SK-N-MC (cell line): ENCODE measurements at regions not wholly inside any gene's neighbourhood (a gene's known extent, or its start where the extent isn't known, plus 50 kb on each side); places are given as distances from the start of the nearest gene placed in this dataset.

Source experiments
- DNase-seq: peaks from one replicate; pipeline ENCODE4 v3.0.0-alpha.2; 2011; ENCODE audit warnings: low read depth, low spot score
- H3K27ac ChIP-seq: fragments of 200-600 bp; sonication (generic); 2 replicates; pipeline ENCODE4 v1.5.1; 2016; ENCODE audit warnings: mixed run types
- H3K36me3 ChIP-seq: fragments of 200-600 bp; sonication (generic); 2 replicates; pipeline ENCODE4 v1.6.1; 2017; ENCODE audit warnings: antibody characterized with exemption, low read length, mixed read lengths; ENCODE audit not compliant: insufficient read depth
- H3K4me3 ChIP-seq: fragments of 200-600 bp; sonication (generic); 2 replicates; pipeline ENCODE4 v1.5.1; 2016
- H3K9ac ChIP-seq: fragments of 200-600 bp; sonication (generic); 2 replicates; pipeline ENCODE4 v1.8.0; 2017; ENCODE audit warnings: mixed run types, mixed read lengths; ENCODE audit not compliant: insufficient read length
- H3K9me3 ChIP-seq: fragments of 200-600 bp; sonication (generic); 2 replicates; pipeline ENCODE4 v1.6.1; 2017; ENCODE audit warnings: low read depth, mild to moderate bottlenecking, antibody characterized with exemption, low read length, moderate library complexity, mixed read lengths
- EZH2 ChIP-seq: fragments of 200-600 bp; sonication (generic); IDR thresholded peaks from one replicate; pipeline ENCODE4 v1.6.1; 2017; ENCODE audit warnings: antibody characterized with exemption
- FOXP2 ChIP-seq: optimal IDR thresholded peaks from 2 replicates; pipeline ENCODE3; 2011; ENCODE audit warnings: mild to moderate bottlenecking, moderate library complexity; ENCODE audit not compliant: insufficient read depth; ENCODE audit errors: extremely low read length, control extremely low read depth
- POLR2AphosphoS5 ChIP-seq: IDR thresholded peaks from 2 replicates; pipeline ENCODE4 v1.6.1; 2012; ENCODE audit warnings: mild to moderate bottlenecking, low read depth, low read length, borderline replicate concordance

DNA sequence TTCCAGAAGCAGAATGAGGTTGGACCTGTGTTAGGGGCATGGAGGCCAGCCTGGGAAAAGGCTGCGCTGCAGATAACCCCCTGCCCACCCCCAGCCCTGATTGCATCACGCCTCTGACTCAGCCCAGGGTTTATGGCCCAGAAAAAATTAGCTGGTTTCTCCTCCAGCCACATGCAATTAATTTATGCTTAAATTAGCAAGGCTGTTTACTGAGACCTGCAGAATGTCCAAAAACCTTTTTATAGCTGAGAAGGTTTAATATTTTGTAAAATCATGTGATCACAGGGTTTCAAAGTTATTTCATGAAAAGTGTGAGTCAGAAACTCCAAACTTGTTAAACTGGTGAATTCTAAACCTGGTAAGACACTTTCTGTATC lies 123.1 kb upstream of the HDAC4 start:
- no peak overlapping the region for H3K9ac ChIP-seq
- no peaks in the 10 kb centered on the region for H3K9me3 ChIP-seq
- no peaks in the 10 kb centered on the region for H3K36me3 ChIP-seq
- H3K27ac ChIP-seq = no peak overlapping the region
- no peak for DNase-seq
- TF ChIP-seq EZH2 (no peak), POLR2AphosphoS5 (no peak), FOXP2 (no peak)
- H3K4me3 ChIP-seq = no peak overlapping the region

DNA sequence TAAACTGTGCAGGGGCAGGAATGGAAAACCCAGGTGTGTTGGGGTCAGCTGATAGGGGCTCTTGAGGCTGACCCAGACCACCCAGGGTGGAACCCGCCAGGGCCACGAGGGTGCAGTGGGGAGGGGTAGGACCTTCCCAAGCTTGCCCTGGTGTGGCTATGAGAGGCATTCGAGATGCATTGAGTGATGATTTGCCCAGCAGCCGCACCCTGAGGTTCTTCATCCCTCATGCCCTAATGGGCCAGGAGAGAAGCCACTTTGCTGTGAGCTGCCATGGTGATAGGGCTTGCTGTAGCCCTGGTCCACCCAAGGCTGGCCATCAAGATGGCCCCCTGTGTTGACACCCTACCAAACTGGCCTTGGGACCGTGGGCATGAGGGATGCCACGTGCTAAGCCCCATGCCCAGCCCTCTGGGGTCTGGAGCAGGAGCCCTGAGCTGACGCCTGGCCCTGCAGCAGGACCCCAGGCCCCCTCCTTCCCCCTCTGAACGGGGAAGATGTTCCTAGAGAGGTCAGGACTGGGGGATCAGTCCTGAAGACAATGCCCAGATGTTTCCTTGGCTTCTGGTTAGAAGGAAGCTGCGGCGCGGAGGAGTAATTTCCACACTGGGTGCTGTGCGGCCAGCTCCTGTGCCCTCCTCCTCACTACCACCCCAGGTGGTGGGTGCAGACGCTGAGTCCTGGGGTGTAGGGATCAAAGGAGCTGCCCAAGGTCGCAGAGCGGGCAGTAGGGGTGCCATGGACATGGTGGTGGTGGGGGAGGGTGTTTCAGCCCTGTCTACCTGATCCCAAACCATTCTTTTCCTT lies 122.5 kb upstream of the HDAC4 start:
- Histone ChIP-seq H3K4me3 (no peak overlapping the region), H3K27ac (no peak overlapping the region), H3K9ac (no peak overlapping the region), H3K9me3 (no peaks in the 10 kb centered on the region), H3K36me3 (no peaks in the 10 kb centered on the region)
- DNase-seq = no peak
- TF ChIP-seq EZH2 (no peak), POLR2AphosphoS5 (no peak), FOXP2 (no peak)

DNA sequence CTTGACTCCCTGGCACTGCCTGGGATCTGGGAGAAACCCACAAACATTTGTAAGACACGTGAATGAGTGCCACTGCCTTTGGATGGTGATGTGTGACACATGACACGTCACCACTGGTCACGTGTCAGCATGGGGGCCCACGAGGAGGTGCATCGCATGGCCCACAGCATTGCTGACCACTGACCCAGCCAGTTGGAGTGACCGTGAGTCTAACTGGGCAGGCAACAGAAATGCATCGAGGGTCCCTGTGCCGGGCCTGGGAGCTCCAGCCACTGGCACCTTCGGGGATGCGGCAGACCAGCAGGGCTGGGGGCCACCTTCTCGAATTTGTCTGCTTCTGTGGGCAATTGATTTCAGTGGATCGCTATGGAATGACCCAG lies 121.9 kb upstream of the HDAC4 start:
- no peak overlapping the region for H3K9ac ChIP-seq
- no peak for TF ChIP-seq FOXP2
- TF ChIP-seq POLR2AphosphoS5 = no peak
- TF ChIP-seq EZH2 = no peak

DNA sequence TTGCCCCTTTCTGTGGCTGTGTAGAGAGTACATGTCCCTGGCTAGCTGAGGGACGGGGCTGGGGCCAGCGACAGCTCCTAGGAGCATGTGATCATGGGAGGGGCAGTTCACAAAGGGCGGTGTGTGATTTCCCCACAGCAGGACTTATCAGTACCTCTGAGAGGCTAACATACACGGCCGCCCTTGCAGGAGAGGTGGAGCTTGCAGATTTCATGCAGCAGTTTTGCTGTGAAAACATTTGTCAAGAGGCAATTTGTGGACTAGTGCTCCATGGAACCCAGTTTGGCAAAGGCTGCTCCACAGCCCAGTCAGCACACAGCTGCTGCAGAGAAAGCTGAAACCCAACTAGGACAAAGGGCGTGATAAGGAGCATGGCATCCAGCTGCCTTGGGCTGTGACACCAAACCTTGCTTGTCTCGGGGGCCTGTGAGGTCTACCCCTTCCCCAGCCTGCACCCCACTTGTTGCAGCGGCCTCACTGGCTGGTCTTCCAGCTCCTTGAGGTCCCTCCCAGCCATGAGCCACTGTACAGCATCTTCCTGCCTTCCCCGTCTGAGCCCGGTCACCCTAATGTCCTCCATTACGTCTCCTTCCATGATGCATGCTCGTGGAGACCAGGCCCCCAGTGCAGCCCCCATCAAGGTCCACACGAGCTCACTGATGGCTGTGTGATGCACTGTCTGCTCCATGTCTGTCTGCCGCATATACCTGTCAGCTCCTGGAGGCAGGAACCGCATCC lies 121.4 kb upstream of the HDAC4 start:
- H3K9ac ChIP-seq = no peak overlapping the region
- H3K4me3 ChIP-seq = no peak overlapping the region
- H3K36me3 ChIP-seq = no peaks in the 10 kb centered on the region
- H3K9me3 ChIP-seq = no peaks in the 10 kb centered on the region
- no peak for TF ChIP-seq FOXP2
- TF ChIP-seq POLR2AphosphoS5 = no peak
- no peak for TF ChIP-seq EZH2
- no peak for DNase-seq
- no peak overlapping the region for H3K27ac ChIP-seq

More for the DNA sequence above, 121.9 kb upstream of the HDAC4 start:
- Histone ChIP-seq H3K36me3 (no peaks in the 10 kb centered on the region), H3K9me3 (no peaks in the 10 kb centered on the region), H3K27ac (no peak overlapping the region), H3K4me3 (no peak overlapping the region)
- DNase-seq = no peak

DNA sequence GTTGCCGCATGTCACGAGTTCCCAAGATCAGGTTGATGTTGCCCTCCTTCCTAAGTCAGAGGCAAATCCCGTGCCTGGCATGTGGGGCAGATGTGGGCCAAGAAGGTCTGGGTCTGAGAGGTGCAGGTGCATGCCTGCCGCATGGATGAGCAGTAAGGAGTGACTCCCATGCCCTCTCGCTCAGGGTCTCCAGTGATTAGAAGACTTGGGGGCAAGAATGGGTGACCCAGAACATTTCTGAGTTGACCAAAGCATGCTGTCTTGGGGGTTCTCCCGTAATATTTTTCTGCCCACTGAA lies 120.6 kb upstream of the HDAC4 start:
- TF ChIP-seq FOXP2 = no peak
- no peak for TF ChIP-seq EZH2
- TF ChIP-seq POLR2AphosphoS5 = no peak
- Histone ChIP-seq H3K4me3 (no peak overlapping the region), H3K9ac (no peak overlapping the region), H3K36me3 (no peaks in the 10 kb centered on the region), H3K27ac (no peak overlapping the region), H3K9me3 (no peaks in the 10 kb centered on the region)
- DNase-seq = no peak

DNA sequence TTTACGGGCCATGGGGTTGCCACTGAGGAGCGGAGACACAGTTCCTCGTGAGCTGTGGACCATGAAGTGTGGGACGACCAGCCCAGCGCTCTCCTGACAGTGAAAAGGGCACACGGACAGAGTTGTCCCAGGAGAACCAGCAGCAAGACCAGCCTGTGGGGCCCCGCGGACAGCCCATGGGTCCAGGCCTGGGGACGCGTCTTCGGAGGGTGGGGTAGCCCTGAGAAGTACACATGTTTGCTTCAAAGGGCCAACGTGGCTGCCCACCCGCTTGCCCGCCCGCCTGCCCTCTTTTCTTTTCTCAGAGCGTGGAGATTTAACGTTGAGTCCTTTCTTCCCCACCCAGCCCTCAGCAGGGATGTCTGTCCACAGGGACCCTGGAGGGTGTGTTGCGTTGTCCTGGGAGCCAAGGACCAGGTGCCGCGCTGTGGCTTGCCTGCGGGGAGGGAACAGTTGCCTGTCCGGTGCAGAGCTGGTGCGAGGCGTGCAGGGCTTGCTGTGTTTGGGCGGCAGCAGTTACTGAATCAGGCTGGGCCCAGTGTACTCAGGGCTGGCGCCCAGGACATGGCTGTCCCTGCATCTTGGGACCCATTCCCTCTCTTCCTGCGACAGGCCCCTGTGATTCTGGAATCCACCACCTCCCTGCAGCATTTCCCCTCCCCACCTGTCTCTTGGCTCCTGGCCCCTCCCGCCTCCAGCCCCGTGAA lies 120.1 kb upstream of the HDAC4 start:
- H3K9me3 ChIP-seq = no peaks in the 10 kb centered on the region
- no peak overlapping the region for H3K4me3 ChIP-seq
- no peak for DNase-seq
- no peak overlapping the region for H3K27ac ChIP-seq
- no peak for TF ChIP-seq FOXP2
- no peak for TF ChIP-seq EZH2
- no peak for TF ChIP-seq POLR2AphosphoS5
- H3K36me3 ChIP-seq = no peaks in the 10 kb centered on the region
- H3K9ac ChIP-seq = no peak overlapping the region

DNA sequence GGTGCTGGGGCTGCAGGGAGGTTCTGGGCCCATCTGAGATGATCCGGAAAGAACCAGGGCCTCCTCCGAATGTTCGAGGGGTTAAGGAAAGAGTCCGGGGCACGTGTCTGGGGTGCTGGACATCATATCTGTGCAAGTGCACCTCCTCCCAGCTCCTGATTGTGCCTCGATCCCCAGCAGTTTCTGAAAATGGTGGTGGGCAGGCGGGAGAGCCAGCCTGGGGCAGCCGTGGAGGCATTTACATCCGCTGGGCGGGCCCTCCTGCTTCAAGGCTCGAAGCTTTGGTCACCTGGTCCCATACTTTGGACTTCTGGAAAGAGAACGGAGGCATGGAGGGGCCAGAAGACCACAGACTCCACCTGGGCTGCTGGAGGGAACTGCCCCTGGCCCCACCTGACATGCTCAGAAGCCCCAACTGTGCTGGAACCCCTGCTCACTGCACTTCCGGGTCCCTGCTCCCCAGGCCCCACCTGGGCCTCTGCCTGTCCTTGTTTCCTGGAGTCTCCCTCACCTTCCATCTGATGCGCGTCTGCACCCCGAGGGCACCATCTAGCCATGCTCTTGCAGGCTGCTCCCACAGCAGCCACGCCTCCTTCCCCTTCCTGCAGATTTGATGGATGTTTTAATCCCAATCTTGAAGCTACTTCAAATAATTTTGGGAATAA lies 119.2 kb upstream of the HDAC4 start:
- no peaks in the 10 kb centered on the region for H3K9me3 ChIP-seq
- no peak for TF ChIP-seq FOXP2
- TF ChIP-seq EZH2 = no peak
- TF ChIP-seq POLR2AphosphoS5 = no peak
- H3K4me3 ChIP-seq = no peak overlapping the region
- H3K36me3 ChIP-seq = no peaks in the 10 kb centered on the region
- H3K27ac ChIP-seq = no peak overlapping the region
- H3K9ac ChIP-seq = no peak overlapping the region
- DNase-seq = no peak

DNA sequence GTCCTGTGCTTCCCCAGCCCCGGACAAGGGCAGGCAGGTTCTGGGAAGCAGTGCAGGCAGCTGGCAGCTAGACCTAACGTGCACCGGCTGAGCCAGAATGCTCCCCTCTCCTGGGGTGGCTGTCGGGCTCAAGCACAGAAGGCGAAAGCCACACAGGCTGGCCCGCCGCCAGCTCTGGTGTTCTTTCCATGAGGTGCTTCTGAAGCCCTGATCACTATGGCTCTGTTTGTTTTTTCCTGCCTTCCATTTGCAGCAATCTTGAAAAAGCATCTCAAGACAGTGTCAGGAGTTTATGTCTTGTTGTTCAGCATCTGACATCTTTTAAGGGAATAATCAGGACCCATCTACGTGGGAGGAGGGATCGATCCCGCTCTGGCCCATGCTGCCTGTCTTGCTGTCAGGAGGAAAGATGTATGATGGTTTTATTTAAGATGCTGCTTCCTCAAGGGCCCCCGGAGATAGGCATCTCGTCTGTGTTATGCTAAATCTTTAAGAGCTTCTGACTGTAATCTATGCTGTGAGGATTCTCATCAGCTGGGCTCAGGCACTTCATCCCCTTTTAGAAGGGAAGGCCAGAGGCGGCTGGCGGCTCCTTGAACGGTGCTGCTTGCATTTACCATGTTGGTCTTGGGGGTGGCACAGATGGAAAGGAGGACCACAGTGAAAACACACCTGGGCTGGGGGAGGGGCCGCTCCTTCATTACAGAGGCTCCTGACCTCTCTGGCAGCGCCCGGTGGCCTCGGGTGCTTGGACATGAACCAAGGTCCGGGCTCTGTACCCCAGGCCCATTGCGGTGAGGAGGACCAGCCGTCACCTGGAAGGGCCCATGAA lies 118.5 kb upstream of the HDAC4 start:
- no peaks in the 10 kb centered on the region for H3K9me3 ChIP-seq
- no peak overlapping the region for H3K27ac ChIP-seq
- H3K4me3 ChIP-seq = no peak overlapping the region
- TF ChIP-seq FOXP2 = no peak
- TF ChIP-seq POLR2AphosphoS5 = no peak
- no peak for TF ChIP-seq EZH2
- no peaks in the 10 kb centered on the region for H3K36me3 ChIP-seq
- H3K9ac ChIP-seq = no peak overlapping the region
- DNase-seq = no peak
